Liver (tissue), 3 donors: ENCODE measurements at regions not wholly inside any gene's neighbourhood (a gene's known extent, or its start where the extent isn't known, plus 50 kb on each side); places are given as distances from the start of the nearest gene placed in this dataset.

Experiments used
- CTCF ChIP-seq: fragments of 150-350 bp; IDR thresholded peaks from 2 replicates; pipeline ENCODE4 v1.5.1; 2017; ENCODE audit warnings: improper control_type of control experiment, low read depth, low read length; ENCODE audit not compliant: missing input control
- JUND ChIP-seq, 2 donors: IDR thresholded peaks; 2 replicates each; pipeline ENCODE4 v1.6.1; 2016; ENCODE audit warnings: antibody characterized with exemption in 2 of 2
- MAX ChIP-seq: IDR thresholded peaks from 2 replicates; pipeline ENCODE4 v1.6.1; 2016; ENCODE audit warnings: antibody characterized with exemption
- RAD21 ChIP-seq, 2 donors: IDR thresholded peaks; 2 replicates each; pipeline ENCODE4 v1.6.1; 2016; ENCODE audit warnings: antibody characterized with exemption in 2 of 2, mild to moderate bottlenecking in 2 of 2
- RXRA ChIP-seq, 2 donors: IDR thresholded peaks; 2 replicates each; pipeline ENCODE4 v1.6.1; 2017 to 2018; ENCODE audit warnings: antibody characterized with exemption in 2 of 2, mild to moderate bottlenecking in 1 of 2
- TAF1 ChIP-seq: conservative IDR thresholded peaks from 2 replicates; pipeline ENCODE4 v1.6.1; 2016; ENCODE audit warnings: antibody characterized with exemption, mild to moderate bottlenecking
- YY1 ChIP-seq: IDR thresholded peaks from 2 replicates; pipeline ENCODE4 v1.6.1; 2016; ENCODE audit warnings: antibody characterized with exemption, mild to moderate bottlenecking
- TF ChIP-seq, protein P1 (sequence below): IDR thresholded peaks from 2 replicates; pipeline ENCODE4 v1.6.1; 2016; ENCODE audit warnings: antibody characterized with exemption
- donor health status: healthy.
- donor health status: healthy.

DNA sequence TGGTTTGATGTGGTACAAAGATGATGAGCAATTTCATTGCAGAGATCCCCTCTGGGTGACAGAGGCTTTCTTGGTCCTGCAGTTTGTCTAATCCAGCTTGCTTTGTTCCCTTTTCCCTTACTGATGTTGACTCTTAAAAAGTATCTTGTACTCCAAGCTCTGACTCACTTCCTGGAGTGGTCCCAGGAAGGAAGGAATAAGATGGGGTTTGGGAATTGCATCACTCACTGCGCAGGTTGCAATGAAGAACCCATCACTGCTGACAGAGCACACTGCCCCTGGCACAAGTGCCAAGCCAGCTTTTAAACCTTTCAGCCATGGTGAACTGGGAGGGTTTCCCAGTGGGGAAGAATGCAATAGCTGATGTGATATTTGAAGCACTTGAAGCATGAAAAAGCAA, 662.2 kb upstream of the CTNND2 start:
- TF ChIP-seq CTCF, result no peak
- no peak for TF ChIP-seq RXRA (IDR thresholded peaks at IDR 0.05)
- TF ChIP-seq RAD21 (IDR thresholded peaks at IDR 0.05), result no peak
- TF ChIP-seq, protein P1, sequence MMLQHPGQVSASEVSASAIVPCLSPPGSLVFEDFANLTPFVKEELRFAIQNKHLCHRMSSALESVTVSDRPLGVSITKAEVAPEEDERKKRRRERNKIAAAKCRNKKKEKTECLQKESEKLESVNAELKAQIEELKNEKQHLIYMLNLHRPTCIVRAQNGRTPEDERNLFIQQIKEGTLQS, result no peak
- TF ChIP-seq MAX, result no peak
- TF ChIP-seq TAF1, result no peak
- TF ChIP-seq JUND (IDR thresholded peaks at IDR 0.05), result no peak
- TF ChIP-seq YY1, result no peak
